ENCODE measurements at regions not wholly inside any gene's neighbourhood (a gene's known extent, or its start where the extent isn't known, plus 50 kb on each side); places are given as distances from the start of the nearest gene placed in this dataset.

- H3K4me3 ChIP-seq (ENCODE audit: extremely low read depth in 1 of 4, insufficient read depth in 2 of 4, low read depth in 3 of 4, low read length in 4 of 4): no peak overlapping the region
- no peak overlapping the region for H3K4ac ChIP-seq (replicated peaks; ENCODE audit: insufficient read length, low read depth, low read length)
- no peak overlapping the region for H4K91ac ChIP-seq (replicated peaks; ENCODE audit: insufficient read length, low read length)
- H2BK20ac ChIP-seq (ENCODE audit: low read length): no peak overlapping the region
- H2BK15ac ChIP-seq (ENCODE audit: low read length): no peak overlapping the region
- no peak overlapping the region for H3K23ac ChIP-seq (ENCODE audit: insufficient read length)
- CTCF ChIA-PET (ENCODE audit: partially characterized antibody): no interaction called here
- 87% methylated on average over 26 of the region's 26 CpGs; no CpG with 5 or more reads in 1 of the 2 experiments for whole genome bisulfite sequencing, 2 experiments (ENCODE audit: extremely low coverage in 1 of 2, insufficient coverage in 1 of 2, insufficient read length in 1 of 2, insufficient replicate concordance in 2 of 2, low coverage in 1 of 2, low lambda C conversion rate in 2 of 2, missing lambda C conversion rate in 1 of 2)
- H3K18ac ChIP-seq (ENCODE audit: extremely low read depth, low read length): no peak overlapping the region
- DNase-seq (ENCODE audit: low read depth in 1 of 2, low spot score in 2 of 2) (peak in 1 of 2 experiments; percentile 43), FAIRE-seq (no peak)
- POLR2A ChIA-PET (ENCODE audit: partially characterized antibody): interaction anchor here (0.6 kb wide), 1 partner anchor 1052 kb away, joined by 3 read pairs; no protein-coding TSS in a partner anchor
- no peaks in the 10 kb centered on the region for H3K36me3 ChIP-seq (ENCODE audit: control insufficient read depth in 2 of 4, insufficient read depth in 4 of 4, low read length in 3 of 4)
- H4K8ac ChIP-seq (ENCODE audit: extremely low read depth, insufficient read depth, low read length): no peak overlapping the region; the same call in 1 of the 2 replicates
- no peaks in the 10 kb centered on the region for H3K79me1 ChIP-seq (ENCODE audit: low read depth, low read length)
- no peak overlapping the region for H3K27ac ChIP-seq (ENCODE audit: low read depth, low read length)
- peaks cover 0 to 3% (median 0%) of the 10 kb centered on the region in 4 experiments; a peak in 1 of 7 replicates for H3K27me3 ChIP-seq (replicated peaks in 1 of 4; ENCODE audit: control insufficient read depth in 3 of 4, extremely low read depth in 1 of 4, insufficient read depth in 3 of 4, low read length in 3 of 4)
- no peak overlapping the region for H3K9ac ChIP-seq (replicated peaks in 1 of 4; ENCODE audit: extremely low read depth in 1 of 4, low read depth in 3 of 4, low read length in 3 of 4)
- TF ChIP-seq TEAD4 (IDR thresholded peaks at IDR 0.05; ENCODE audit: low read depth, low read length) (no peak), HDAC6 (IDR thresholded peaks at IDR 0.05; ENCODE audit: low read depth, low read length) (no peak), POU5F1 (IDR thresholded peaks at IDR 0.05; ENCODE audit: low read depth, low read length) (no peak), SP1 (IDR thresholded peaks at IDR 0.05; ENCODE audit: low read depth, low read length) (no peak), CBX5 (IDR thresholded peaks at IDR 0.05; ENCODE audit: low read depth, low read length) (no peak), SRF (IDR thresholded peaks at IDR 0.05; ENCODE audit: low read depth, low read length) (no peak)
- H3K14ac ChIP-seq (ENCODE audit: insufficient read length): no peak overlapping the region
- no peak overlapping the region for H2BK5ac ChIP-seq (ENCODE audit: low read depth, low read length)
- no peak overlapping the region for H4K5ac ChIP-seq (ENCODE audit: insufficient read length, low read depth, low read length)
- H2BK120ac ChIP-seq (replicated peaks; ENCODE audit: low read depth, low read length): no peak overlapping the region
- H3K9me3 ChIP-seq (ENCODE audit: insufficient read depth in 2 of 2, low read depth in 1 of 2, low read length in 1 of 2): no peaks in the 10 kb centered on the region
- no peaks in the 10 kb centered on the region for H3K23me2 ChIP-seq (ENCODE audit: low read depth, low read length)
- H2AK5ac ChIP-seq (ENCODE audit: low read depth, low read length): no peak overlapping the region
- no peak overlapping the region for H3K56ac ChIP-seq (replicated peaks; ENCODE audit: insufficient read length, low read depth, low read length)
- H3K79me2 ChIP-seq (ENCODE audit: control insufficient read depth in 1 of 2, insufficient read depth in 2 of 2, low read length in 2 of 2): no peaks in the 10 kb centered on the region
- H2BK12ac ChIP-seq (ENCODE audit: low read depth, low read length): 0 out of 2 replicates have a peak overlapping the region, but pooled peaks have one; percentile 43
- H4K20me1 ChIP-seq (replicated peaks in 1 of 2; ENCODE audit: control insufficient read depth in 1 of 2, insufficient read depth in 2 of 2, low read length in 2 of 2): peaks cover 0 to 2% of the 10 kb centered on the region in 2 experiments
- no peak overlapping the region for H3K4me2 ChIP-seq (ENCODE audit: insufficient read depth in 1 of 2, low read depth in 2 of 2, low read length in 2 of 2)
- no peak overlapping the region for H2AFZ ChIP-seq (ENCODE audit: low read length)
- peaks cover 0 to 4% (median 0%) of the 10 kb centered on the region in 4 experiments; a peak in 1 of 7 replicates for H3K4me1 ChIP-seq (replicated peaks in 1 of 4; ENCODE audit: control insufficient read depth in 3 of 4, insufficient read depth in 4 of 4, low read length in 3 of 4)
Observed at GRCh38 chr13:111900390-111901131, 166.4 kb upstream of the SOX1 start.
